ENCODE measurements at regions not wholly inside any gene's neighbourhood (a gene's known extent, or its start where the extent isn't known, plus 50 kb on each side); places are given as distances from the start of the nearest gene placed in this dataset.

GRCh38 chr22:22752199-22752555 is 107.8 kb downstream of the GGTLC2 start:
- DNase-seq (no peak), ATAC-seq (ENCODE audit: low read depth) (no peak)
- H3K27ac Mint-ChIP-seq = no peak overlapping the region
- H3K36me3 Mint-ChIP-seq (ENCODE audit: low read depth) = no peaks in the 10 kb centered on the region
- POLR2A ChIA-PET = interaction anchor here (1.6 kb wide), 1 partner anchor 31 kb away, joined by 7 read pairs; no protein-coding TSS in a partner anchor
- H3K4me3 Mint-ChIP-seq = no peak overlapping the region
- intact Hi-C loops (cut with micrococcal nuclease) = loop anchor here (2.0 to 5.0 kb wide), 4 partner anchors 50 to 185 kb away; no protein-coding TSS in a partner anchor
- no peaks in the 10 kb centered on the region for H3K27me3 Mint-ChIP-seq
- no peaks in the 10 kb centered on the region for H3K9me3 Mint-ChIP-seq
- H3K4me1 Mint-ChIP-seq = peaks cover 40% of the 10 kb centered on the region
- TF ChIP-seq, protein P1, sequence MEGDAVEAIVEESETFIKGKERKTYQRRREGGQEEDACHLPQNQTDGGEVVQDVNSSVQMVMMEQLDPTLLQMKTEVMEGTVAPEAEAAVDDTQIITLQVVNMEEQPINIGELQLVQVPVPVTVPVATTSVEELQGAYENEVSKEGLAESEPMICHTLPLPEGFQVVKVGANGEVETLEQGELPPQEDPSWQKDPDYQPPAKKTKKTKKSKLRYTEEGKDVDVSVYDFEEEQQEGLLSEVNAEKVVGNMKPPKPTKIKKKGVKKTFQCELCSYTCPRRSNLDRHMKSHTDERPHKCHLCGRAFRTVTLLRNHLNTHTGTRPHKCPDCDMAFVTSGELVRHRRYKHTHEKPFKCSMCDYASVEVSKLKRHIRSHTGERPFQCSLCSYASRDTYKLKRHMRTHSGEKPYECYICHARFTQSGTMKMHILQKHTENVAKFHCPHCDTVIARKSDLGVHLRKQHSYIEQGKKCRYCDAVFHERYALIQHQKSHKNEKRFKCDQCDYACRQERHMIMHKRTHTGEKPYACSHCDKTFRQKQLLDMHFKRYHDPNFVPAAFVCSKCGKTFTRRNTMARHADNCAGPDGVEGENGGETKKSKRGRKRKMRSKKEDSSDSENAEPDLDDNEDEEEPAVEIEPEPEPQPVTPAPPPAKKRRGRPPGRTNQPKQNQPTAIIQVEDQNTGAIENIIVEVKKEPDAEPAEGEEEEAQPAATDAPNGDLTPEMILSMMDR (IDR thresholded peaks at IDR 0.05) = no peak
- CTCF ChIA-PET = interaction anchor here (1.5 to 4.9 kb wide), 6 partner anchors 18 to 330 kb away, joined by 6 to 77 read pairs (median 9); no protein-coding TSS in a partner anchor

- Mint-ChIP-seq H3K27ac (no peak overlapping the region), H3K9me3 (no peaks in the 10 kb centered on the region), H3K36me3 (ENCODE audit: low read depth) (no peaks in the 10 kb centered on the region), H3K4me1 (peaks cover 34% of the 10 kb centered on the region), H3K4me3 (no peak overlapping the region), H3K27me3 (no peaks in the 10 kb centered on the region)
- ChIA-PET CTCF (interaction anchor here (0.6 to 4.9 kb wide), 27 partner anchors 8 to 330 kb away, joined by 3 to 77 read pairs (median 5); no protein-coding TSS in a partner anchor), POLR2A (interaction anchor here (0.6 to 2.1 kb wide), 5 partner anchors 10 to 644 kb away, joined by 3 to 8 read pairs (median 4); no protein-coding TSS in a partner anchor)
- intact Hi-C loops (cut with micrococcal nuclease) = loop anchor here (1.0 to 5.0 kb wide), 5 partner anchors 49 to 203 kb away; no protein-coding TSS in a partner anchor
- DNase-seq (no peak), ATAC-seq (ENCODE audit: low read depth) (peak; percentile 46)
- TF ChIP-seq, protein P1 (IDR thresholded peaks at IDR 0.05) = no peak
Observed at GRCh38 chr22:22752556-22753477, 108.4 kb downstream of the GGTLC2 start.

- TF ChIP-seq, protein P1 (IDR thresholded peaks at IDR 0.05) = no peak
- Mint-ChIP-seq H3K9me3 (no peaks in the 10 kb centered on the region), H3K4me3 (no peak overlapping the region), H3K27me3 (no peaks in the 10 kb centered on the region), H3K36me3 (ENCODE audit: low read depth) (no peaks in the 10 kb centered on the region), H3K27ac (peak overlapping the region; percentile 24), H3K4me1 (peaks cover 26% of the 10 kb centered on the region)
- CTCF ChIA-PET = interaction anchor here (0.6 to 4.9 kb wide), 28 partner anchors 9 to 331 kb away, joined by 3 to 77 read pairs (median 4); no protein-coding TSS in a partner anchor
- POLR2A ChIA-PET = interaction anchor here (0.6 to 2.1 kb wide), 5 partner anchors 10 to 645 kb away, joined by 3 to 8 read pairs (median 4); no protein-coding TSS in a partner anchor
- peak; percentile 55 for DNase-seq
- intact Hi-C loops (cut with micrococcal nuclease) = loop anchor here (1.0 to 5.0 kb wide), 5 partner anchors 49 to 203 kb away; no protein-coding TSS in a partner anchor
- peak; percentile 89 for ATAC-seq (ENCODE audit: low read depth)
Observed at GRCh38 chr22:22753526-22754267, 109.3 kb downstream of the GGTLC2 start.

DNA sequence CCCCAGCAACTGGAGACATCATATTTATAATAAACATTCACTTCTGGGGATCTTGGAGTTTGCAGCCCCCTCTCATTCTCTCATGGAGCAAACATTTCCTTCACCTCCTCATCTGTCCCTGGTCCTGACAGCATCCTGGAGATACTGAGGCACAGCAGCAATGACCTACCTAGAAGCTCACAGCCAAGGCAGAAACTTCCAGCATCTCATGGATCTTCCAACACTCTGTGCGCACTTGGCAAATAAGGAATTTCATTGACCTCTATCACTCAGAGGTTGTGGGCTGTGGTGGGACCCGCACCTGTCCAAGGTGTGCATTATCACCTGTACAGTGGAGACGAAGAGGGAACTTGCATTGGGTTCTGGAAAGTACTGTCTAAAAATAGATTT is 109.8 kb downstream of the GGTLC2 start:
- ChIA-PET POLR2A (interaction anchor here (2.1 kb wide), 1 partner anchor 182 kb away, joined by 8 read pairs; no protein-coding TSS in a partner anchor), CTCF (interaction anchor here (0.8 to 4.9 kb wide), 13 partner anchors 9 to 202 kb away, joined by 3 to 77 read pairs (median 6); no protein-coding TSS in a partner anchor)
- no peaks in the 10 kb centered on the region for H3K36me3 Mint-ChIP-seq (ENCODE audit: low read depth)
- H3K9me3 Mint-ChIP-seq = no peaks in the 10 kb centered on the region
- intact Hi-C loops (cut with micrococcal nuclease) = loop anchor here (5.0 kb wide), 2 partner anchors 48 to 183 kb away; no protein-coding TSS in a partner anchor
- H3K4me3 Mint-ChIP-seq = no peak overlapping the region
- ATAC-seq (ENCODE audit: low read depth) = no peak
- TF ChIP-seq, protein P1 (IDR thresholded peaks at IDR 0.05) = no peak
- DNase-seq = no peak
- H3K27me3 Mint-ChIP-seq = no peaks in the 10 kb centered on the region
- peaks cover 27% of the 10 kb centered on the region for H3K4me1 Mint-ChIP-seq
- H3K27ac Mint-ChIP-seq = no peak overlapping the region

Measured in activated B cell treated with CpG ODN at 0.5 μM for 24 hours (primary cell).